BE2C (cell line): ENCODE measurements at regions not wholly inside any gene's neighbourhood (a gene's known extent, or its start where the extent isn't known, plus 50 kb on each side); places are given as distances from the start of the nearest gene placed in this dataset.
"Not testable (repeated sequence)": the region's sequence is repeated elsewhere in the genome, so short reads cannot be mapped to it uniquely, and the experiment has no call there.

ENCODE experiments used
- DNase-seq: peaks from one replicate; pipeline ENCODE4 v3.0.0-alpha.2; 2020
- H3K27me3 ChIP-seq: fragments of 250-450 bp; sonication (Bioruptor Pico); 2 replicates; pipeline ENCODE4 v1.5.1; 2020; ENCODE audit warnings: mild to moderate bottlenecking
- H3K36me3 ChIP-seq: fragments of 250-450 bp; sonication (Bioruptor Pico); 2 replicates; pipeline ENCODE4 v1.5.1; 2020; ENCODE audit warnings: mild to moderate bottlenecking
- H3K4me1 ChIP-seq: fragments of 250-450 bp; sonication (Bioruptor Pico); 2 replicates; pipeline ENCODE4 v1.5.1; 2020
- H3K4me3 ChIP-seq: 2 replicates; pipeline ENCODE4 v1.5.1; 2011; ENCODE audit warnings: low read depth, low read length
- H3K9me3 ChIP-seq: fragments of 250-450 bp; sonication (Bioruptor Pico); 2 replicates; pipeline ENCODE4 v1.5.1; 2020
- CTCF ChIP-seq: IDR thresholded peaks from 2 replicates; pipeline ENCODE4 v1.5.1; 2012; ENCODE audit warnings: mild to moderate bottlenecking, low read depth, low read length

DNA sequence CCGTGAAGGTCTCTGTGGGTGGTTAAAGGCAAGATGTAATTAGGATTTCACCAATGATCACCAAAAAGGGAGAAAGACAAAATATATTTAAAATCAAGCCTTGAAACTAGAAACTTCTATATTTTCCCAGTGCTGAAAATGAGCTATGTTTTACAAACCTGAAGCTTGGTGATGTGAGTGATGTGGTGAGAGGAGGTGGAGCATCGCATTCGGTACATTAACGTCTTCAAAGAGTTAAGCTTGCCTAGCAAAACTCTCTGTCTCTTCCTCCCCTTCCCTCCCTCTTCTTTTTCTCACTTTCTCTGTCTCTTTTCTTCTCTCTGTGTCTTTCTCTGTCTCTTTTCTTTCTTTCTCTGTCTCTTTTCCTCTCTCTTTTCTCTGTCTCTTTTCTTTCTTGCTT, 347.3 kb upstream of the IRX2 start:
- no peaks in the 10 kb centered on the region for H3K4me1 ChIP-seq
- H3K4me3 ChIP-seq, result no peak overlapping the region
- H3K36me3 ChIP-seq, result no peaks in the 10 kb centered on the region
- DNase-seq, result no peak
- no peak for TF ChIP-seq CTCF
- H3K27me3 ChIP-seq, result no peaks in the 10 kb centered on the region
- H3K9me3 ChIP-seq, result no peaks in the 10 kb centered on the region; the same call in 1 of the 2 replicates

DNA sequence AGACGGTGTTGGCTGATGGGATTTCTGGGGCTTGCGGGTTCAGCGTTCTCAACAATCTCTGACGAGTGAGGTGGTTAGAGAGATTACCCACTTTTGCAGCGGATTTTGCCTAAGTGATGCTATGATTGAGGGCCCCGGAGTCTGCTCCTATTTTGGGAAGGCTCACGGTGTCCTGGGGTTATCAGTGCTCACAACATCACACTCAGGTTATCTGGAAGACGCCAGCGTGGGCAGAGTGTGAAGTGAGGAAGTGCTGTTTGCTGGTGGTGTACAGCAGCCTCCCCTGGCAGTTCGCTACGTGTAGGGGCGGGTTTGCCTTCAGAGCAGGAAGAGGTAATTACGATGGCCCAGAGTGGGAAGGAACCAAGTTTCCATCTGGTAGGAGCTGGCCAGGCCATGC, 341.2 kb upstream of the IRX2 start:
- Histone ChIP-seq H3K27me3 (no peaks in the 10 kb centered on the region), H3K4me3 (no peak overlapping the region), H3K4me1 (no peaks in the 10 kb centered on the region), H3K36me3 (no peaks in the 10 kb centered on the region), H3K9me3 (no peaks in the 10 kb centered on the region; the same call in 1 of the 2 replicates)
- no peak for DNase-seq
- TF ChIP-seq CTCF, result no peak

DNA sequence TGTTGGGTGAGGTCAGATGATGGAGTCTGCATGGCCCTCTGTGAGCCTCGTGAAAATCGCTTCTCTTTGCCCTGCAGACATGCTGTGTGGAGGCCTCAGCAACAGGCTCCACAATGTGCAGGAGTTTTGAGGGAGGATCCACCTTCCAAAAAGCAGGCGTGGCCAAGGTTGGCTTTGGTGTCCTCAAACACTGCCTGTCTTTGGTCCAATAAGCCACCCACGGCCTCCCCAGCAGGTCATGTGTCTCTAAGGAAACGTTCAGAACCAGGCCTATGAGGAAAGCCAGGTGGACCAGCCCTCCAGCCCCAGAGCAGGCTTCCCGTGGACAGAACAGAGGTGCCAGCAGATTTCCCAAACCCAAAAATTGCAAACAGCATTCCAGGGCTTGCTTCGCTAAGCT, 340.7 kb upstream of the IRX2 start:
- Histone ChIP-seq H3K36me3 (no peaks in the 10 kb centered on the region), H3K9me3 (no peaks in the 10 kb centered on the region; the same call in 1 of the 2 replicates), H3K27me3 (no peaks in the 10 kb centered on the region), H3K4me3 (no peak overlapping the region), H3K4me1 (no peaks in the 10 kb centered on the region)
- TF ChIP-seq CTCF, result no peak
- no peak for DNase-seq

DNA sequence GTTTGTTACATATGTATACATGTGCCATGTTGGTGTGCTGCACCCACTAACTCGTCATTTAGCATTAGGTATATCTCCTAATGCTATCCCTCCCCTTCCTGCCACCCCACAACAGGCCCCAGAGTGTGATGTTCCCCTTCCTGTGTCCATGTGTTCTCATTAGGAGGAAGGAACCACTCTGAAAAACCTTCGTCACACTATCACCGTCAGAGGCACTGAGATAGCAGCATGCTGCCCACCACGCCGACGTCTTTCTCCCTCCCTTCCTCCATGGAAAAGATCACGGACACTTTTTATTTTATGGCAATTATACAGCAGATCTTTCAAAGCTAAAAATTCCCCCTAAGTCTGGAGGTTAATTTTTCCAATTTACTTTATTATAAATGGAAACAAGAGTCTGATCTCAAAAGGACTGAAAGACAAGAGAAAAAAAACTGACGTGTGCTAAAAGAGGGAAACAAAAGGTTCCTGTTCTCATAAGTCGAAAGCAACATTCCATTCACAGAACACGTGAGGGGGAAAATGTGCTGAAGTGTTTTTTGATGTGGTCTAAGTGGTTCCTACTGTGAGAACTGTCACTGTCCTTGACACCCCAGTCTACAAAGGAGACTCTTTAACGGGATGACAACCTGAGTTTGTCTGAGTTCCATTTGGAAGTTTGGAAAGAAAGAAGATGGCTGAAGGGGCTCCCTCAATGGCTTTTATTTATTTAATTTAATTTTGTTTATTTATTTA, 339.7 kb upstream of the IRX2 start:
- H3K9me3 ChIP-seq, result no peaks in the 10 kb centered on the region; the same call in 1 of the 2 replicates
- no peaks in the 10 kb centered on the region for H3K4me1 ChIP-seq
- no peaks in the 10 kb centered on the region for H3K27me3 ChIP-seq
- no peaks in the 10 kb centered on the region for H3K36me3 ChIP-seq
- no peak for DNase-seq
- no peak for TF ChIP-seq CTCF
- H3K4me3 ChIP-seq, result no peak overlapping the region

GRCh38 chr5:3090305-3090704, 338.8 kb upstream of the IRX2 start:
- DNase-seq, H3K9me3 ChIP-seq, H3K4me3 ChIP-seq, H3K36me3 ChIP-seq, H3K4me1 ChIP-seq, H3K27me3 ChIP-seq: not testable (repeated sequence)

- H3K36me3 ChIP-seq, result no peaks in the 10 kb centered on the region
These were observed 328.9 kb upstream of the IRX2 start for GRCh38 chr5:3080366-3080765.

More at GRCh38 chr5:3080366-3080765, 328.9 kb upstream of the IRX2 start:
- H3K4me1 ChIP-seq, result no peaks in the 10 kb centered on the region
- no peak for TF ChIP-seq CTCF
- H3K27me3 ChIP-seq, result no peaks in the 10 kb centered on the region
- no peak overlapping the region for H3K4me3 ChIP-seq
- peaks cover 2% of the 10 kb centered on the region; the same call in 1 of the 2 replicates for H3K9me3 ChIP-seq
- no peak for DNase-seq
